Central memory CD4-positive, alpha-beta T cell (primary cell): ENCODE measurements at regions not wholly inside any gene's neighbourhood (a gene's known extent, or its start where the extent isn't known, plus 50 kb on each side); places are given as distances from the start of the nearest gene placed in this dataset.
"Not testable (repeated sequence)": the region's sequence is repeated elsewhere in the genome, so short reads cannot be mapped to it uniquely, and the experiment has no call there.

Source experiments
- DNase-seq: peaks from one replicate; pipeline ENCODE4 v3.0.0; 2022

- DNase-seq = no peak
Observed at GRCh38 chr17:33983824-33984574, 271.1 kb upstream of the CCL2 start.

GRCh38 chr17:33986088-33986487 lies 269.0 kb upstream of the CCL2 start:
- no peak for DNase-seq

GRCh38 chr17:33986566-33986965 lies 268.5 kb upstream of the CCL2 start:
- DNase-seq = no peak

DNA sequence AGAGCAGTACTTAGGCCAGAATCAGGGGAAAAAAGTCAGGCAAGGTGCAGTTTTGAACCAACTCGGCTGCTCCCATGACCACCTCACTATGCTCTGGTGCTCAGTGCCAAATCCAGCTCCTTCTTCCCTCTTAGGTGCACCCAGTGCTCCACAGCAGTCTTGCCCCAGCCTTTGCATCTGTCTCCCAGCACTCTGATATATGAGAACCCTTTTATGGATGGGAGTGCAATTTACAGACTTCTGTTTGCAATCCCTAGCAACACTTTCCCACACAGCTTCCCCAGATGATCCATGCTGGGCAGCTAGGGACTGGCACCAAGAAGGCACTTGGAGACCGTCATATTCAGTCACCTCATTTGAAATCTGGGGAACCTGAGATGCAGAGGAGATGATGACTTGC lies 267.9 kb upstream of the CCL2 start:
- no peak for DNase-seq

DNA sequence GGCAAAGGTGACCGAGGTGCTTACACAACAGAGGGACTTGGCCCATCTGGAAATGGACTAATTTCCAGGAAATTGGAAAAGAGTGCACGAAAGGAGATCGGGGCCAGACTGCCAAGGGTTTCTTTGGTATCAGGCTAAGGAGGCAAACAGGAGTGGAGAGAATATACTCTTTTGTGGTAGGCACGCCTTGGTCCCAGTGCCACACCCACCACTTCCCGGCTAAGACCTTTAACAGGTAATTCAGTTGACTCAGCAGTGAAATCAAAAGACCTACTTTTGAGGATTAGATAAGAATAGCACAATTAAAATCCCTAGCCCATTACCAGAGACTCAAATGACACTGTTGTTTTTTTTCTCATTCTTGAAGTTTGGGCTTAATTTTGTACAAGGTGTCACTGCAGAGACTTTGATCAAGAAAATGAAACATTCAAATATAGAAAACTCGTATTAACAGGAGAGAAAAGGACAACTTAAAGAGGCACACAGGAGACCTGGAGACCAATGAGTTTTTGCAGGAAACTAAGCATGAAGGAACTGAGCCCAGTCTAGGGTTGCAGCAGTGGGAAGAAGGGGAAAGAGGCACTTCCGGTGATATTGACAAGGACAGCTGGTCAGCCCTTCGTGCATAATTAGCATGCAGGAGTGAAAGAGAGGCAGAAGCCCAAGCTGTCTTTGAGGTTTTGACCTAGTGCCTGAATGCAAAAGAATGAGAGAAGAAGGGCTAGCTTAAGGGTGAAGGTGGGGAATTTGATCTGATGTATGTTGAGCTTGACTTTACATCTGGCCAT lies 265.5 kb upstream of the CCL2 start:
- no peak for DNase-seq

- no peak for DNase-seq
Observed at GRCh38 chr17:33990943-33991706, 264.0 kb upstream of the CCL2 start.

DNA sequence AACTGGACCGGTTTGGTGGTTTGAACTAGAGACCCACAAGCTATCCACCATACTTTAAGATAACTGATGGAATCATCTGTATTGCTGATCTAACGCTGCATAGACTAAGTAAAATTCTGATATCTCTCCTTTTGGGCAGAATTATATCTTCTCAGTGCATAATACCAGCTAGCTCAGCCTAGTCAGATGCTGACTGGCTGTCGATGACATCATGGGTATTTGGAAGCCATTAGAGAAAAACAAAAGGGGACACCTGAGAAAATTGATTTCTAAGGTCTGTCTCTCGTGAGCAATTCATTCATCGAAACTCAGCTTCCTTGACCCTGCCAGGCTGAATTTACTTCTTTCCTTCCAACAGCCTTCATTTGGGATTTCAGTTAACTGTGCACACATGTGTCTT lies 263.0 kb upstream of the CCL2 start:
- no peak for DNase-seq

DNA sequence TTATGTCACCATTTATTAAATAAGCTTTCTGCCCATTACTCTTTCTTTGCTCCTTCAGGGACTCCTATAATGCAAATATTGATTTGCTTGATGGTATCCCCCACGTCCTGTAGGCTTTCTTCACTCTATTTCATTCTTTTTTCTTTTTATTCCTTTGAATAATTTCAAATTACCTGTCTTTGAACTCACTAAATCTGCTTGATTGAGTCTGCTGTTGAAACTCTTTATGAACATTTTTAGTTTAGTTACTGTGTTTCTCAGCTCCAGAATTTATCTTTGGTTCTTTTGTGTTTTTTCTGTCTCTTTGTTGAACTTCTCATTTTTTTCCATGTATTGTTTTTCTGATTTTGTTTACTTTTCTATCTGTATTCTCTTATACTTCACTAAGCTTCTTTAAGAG lies 254.4 kb upstream of the CCL2 start:
- no peak for DNase-seq

DNA sequence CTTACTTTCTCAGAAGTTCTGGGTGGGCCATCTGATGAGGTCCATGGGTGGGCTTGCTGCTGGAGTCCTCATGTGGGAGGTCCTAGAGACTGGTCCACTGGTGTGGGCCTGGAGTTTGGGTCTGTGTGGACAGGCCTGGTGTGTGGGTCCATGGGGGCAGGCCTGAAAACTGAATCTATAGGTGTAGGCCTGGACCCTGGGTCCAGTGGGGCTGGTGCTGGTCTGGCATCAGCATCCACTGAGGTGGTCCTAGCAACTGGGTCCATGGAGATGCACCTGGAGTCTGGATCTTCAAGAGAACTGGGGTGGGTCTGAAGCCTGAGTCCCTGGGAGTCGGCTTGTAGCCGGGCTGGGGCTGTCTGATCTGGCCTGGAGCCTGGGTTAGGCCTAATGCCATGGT lies 253.8 kb upstream of the CCL2 start:
- DNase-seq = no peak

GRCh38 chr17:34006126-34006525 lies 249.0 kb upstream of the CCL2 start:
- DNase-seq = no peak

DNA sequence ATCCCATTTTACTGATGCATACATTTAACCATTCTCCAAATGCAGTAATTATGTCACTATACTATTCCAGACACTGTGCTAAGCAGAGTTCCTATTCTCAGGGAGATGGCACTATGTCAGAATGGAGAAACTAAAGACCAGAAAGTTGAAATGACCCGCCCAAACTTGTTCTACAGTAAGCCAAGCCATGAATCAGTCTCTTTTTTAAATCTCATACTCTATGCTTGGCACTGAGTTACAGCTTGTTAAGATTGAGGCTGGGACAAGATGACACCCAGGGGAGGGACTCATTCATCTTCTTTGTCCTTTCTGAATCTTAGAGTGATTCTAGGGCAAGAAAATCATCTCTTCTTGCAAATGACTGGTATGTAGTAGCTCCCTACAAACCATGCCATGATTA lies 247.0 kb upstream of the CCL2 start:
- no peak for DNase-seq

- DNase-seq = no peak
Observed at GRCh38 chr17:34009912-34010311, 245.2 kb upstream of the CCL2 start.

GRCh38 chr17:34010534-34010933 lies 244.6 kb upstream of the CCL2 start:
- no peak for DNase-seq

GRCh38 chr17:34011599-34011998 lies 243.5 kb upstream of the CCL2 start:
- no peak for DNase-seq

DNA sequence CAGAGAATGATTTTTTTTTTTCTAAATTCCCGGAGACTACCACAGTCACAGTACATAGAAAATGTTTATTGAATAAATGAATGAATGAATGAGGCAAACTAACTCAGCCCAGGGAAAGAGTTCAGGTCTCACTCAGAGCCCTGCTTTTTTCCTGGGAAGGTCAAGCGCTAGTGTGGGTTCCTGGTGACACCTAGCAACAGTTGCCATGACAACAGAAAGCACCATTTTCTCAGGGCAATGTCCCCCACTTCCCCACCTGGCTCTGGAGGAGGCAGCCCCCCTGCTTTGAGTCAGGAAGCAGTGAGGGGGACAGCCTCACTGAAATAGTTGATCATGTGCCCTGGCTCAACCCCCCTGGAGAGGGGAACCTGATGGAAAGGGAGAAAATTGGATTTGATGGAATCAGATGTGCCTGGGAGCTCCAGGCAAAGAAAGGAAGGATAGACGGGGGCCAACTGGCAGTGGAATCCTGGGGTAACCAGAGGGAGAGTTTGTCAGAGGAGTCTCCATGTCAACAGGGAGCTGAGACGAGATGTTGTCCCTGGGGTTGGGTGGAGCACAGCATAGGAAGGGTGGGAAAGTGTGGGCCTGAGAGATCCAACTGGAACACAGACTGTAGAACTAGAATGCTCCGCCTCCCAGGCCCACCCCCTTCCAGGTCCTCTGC lies 242.2 kb upstream of the CCL2 start:
- no peak for DNase-seq

- no peak for DNase-seq
Observed at GRCh38 chr17:34015253-34015652, 239.8 kb upstream of the CCL2 start.

DNA sequence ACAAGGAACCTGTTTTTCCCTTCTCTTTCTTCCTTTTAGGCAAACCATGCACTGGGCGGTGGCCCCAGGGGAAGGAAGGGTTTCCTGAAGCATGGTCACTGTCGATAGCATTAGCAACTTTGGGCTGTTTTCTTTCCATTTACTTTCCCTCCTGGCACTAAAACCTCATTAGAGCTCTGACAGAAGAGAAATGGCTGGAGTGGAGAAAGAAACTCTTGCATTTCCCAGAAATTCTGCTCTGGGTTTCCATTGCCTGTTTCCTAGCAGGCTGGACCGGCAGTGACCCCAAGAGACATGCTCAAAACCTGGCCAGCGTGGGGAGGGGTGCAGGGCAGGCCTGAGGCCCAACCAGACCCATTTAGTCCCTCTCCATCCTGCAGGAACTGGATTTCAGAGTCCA lies 230.7 kb upstream of the CCL2 start:
- DNase-seq = no peak

DNA sequence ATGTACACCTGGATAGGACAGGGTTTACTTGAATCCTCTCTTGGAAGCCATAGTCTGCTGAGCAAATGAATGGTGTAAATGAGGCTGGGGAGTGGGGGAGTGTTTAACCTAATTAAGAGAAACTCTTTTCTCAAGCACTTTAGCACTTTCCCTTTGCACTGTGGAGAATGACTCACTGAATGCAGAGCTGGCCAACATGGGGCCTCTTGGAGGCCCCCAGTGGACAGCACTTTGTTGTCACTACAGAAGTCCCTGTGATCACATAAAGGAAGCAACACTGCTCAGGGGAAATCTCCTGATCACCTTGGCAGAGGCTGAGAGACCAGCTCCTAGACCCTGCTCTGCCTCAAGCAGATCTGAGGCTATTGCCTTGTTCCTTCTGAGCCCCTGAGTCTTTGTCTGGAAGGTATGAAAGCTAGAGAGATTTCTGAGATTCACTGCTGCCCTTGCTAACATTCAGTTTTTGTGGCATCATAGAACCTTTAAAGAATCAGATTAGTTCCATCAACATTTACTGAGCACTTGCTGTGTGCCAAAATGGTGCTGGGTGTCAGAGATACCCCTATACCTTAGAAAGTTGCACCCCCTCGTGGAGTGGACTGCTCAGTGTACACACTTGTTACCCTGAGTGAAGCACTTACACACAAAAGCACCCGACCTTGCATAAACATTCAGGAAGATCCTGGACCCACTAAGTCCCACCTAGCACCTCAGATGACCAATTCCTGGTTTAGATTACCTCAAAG lies 230.1 kb upstream of the CCL2 start:
- DNase-seq = no peak

- not testable (repeated sequence) for DNase-seq
Observed at GRCh38 chr17:34030601-34031000, 224.5 kb upstream of the CCL2 start.

DNA sequence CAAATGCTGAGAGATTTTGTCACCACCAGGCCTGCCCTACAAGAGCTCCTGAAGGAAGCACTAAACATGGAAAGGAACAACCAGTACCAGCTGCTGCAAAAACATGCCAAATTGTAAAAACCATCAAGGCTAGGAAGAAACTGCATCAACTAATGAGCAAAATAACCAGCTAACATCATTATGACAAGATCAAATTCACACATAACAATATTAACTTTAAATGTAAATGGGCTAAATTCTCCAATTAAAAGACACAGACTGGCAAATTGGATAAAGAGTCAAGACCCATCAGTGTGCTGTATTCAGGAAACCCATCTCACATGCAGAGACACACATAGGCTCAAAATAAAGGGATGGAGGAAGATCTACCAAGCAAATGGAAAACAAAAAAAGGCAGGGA lies 222.8 kb upstream of the CCL2 start:
- DNase-seq = not testable (repeated sequence)

- DNase-seq = not testable (repeated sequence)
Observed at GRCh38 chr17:34038786-34039185, 216.3 kb upstream of the CCL2 start.

DNA sequence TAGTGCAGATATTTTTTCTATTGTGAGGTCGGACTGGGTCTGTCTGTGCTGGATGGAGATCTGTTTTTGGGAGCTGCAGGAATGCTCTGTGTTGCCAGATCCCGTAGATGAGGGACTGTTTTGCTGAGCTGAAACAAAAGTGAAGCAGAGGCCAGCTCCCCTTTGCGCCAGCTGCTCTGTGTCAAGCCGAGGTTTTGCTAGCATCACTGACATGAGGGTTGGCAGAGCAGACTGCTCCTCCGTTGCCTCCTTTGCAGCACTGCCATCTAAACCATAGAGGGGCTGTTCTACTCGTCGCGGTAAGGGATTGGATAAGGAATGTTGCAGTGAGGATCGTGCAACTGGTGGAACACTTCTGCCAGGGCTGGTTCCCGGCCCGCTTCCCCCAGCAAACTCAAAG lies 215.9 kb upstream of the CCL2 start:
- not testable (repeated sequence) for DNase-seq
